GM18861 (cell line): ENCODE measurements at regions not wholly inside any gene's neighbourhood (a gene's known extent, or its start where the extent isn't known, plus 50 kb on each side); places are given as distances from the start of the nearest gene placed in this dataset.
"Not testable (repeated sequence)": the region's sequence is repeated elsewhere in the genome, so short reads cannot be mapped to it uniquely, and the experiment has no call there.

Source experiments
- ATAC-seq: cut with Tn5 transposase; IDR thresholded peaks from one replicate; pipeline ENCODE4 v1.9.1; 2021; ENCODE audit not compliant: unreplicated experiment

DNA sequence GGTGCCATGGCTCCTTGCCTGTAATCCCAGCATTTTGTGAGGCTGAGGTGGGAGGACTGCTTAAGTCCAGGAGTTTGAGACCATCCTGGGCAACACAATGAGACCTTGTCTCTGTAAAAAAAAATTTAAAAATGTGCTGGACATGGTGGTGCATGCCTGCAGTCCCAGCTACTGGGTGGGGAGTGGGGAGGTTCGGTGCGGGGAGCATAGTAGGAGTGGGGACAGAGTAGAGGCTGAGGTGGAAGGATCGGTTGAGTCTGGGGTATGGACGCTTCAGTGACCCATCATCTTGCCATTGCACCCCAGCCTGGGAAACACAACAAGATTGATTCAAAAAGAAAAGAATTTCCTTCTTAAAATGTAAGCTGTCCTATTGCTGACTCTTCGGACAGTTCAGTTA is 1490.0 kb upstream of the GBE1 start:
- ATAC-seq = no peak

DNA sequence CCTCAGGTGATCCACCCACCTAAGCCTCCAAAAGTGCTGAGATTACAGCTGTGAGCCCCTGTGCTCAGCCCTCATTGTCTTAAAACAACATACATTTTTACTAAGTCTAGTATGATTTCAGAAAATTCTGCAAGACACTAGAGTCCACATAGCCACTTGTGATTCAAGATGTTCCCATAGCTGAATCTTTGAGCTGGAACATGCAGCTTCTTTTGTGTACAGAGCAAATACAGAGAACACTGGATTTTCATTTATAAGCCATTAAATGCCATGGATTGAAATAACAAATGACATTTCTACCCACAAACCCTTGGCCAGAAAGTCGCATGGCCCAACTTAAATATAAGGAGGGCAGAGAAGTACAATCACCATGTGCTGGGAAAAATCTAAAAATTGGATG is 1489.2 kb upstream of the GBE1 start:
- ATAC-seq = no peak

DNA sequence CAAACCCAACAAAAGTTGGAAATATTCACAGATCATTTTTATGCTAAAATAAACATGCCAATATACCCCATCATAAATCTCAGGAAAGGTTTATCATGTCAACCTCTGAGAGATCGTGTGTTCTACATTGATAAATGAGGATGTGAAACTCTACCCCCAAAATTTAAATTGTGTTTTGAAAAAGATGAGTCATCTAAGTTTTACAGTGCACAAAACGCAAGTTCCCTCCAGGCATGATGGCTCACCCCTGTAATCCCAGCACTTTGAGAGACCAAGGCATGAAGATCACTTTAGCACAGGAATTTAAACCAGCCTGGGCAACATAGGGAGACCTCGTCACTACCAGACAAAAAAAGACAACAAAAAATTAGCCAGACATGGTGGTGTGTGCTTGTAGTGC is 1487.0 kb upstream of the GBE1 start:
- ATAC-seq = no peak

DNA sequence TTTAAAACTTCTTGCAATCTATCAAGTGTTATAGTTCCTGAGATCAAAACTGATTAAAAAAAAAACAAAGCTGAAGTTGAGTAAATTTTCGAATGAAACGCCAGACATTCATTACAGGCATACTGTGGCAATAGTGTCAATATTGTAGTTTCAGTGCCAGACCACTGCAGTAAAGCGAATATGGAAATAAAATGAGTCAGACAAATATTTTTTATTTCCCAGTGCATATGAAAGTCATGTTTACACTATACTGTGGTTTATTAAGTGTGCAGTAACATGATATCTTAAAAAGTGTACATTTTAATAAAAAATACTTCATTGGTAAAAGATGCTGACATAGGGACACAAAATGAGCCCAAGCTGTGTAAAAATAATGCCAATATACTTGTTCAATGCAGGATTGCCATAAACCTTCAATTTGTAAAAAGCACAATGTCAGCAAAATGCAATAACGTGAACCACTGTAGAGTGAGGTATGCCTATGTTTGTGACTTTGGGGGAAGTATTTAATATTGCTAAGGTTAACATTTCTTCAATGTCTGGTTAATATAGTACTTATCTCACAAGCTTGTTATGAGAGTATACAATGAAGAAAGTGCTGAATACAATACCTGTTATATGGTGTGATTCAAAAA is 1473.9 kb upstream of the GBE1 start:
- ATAC-seq = no peak

DNA sequence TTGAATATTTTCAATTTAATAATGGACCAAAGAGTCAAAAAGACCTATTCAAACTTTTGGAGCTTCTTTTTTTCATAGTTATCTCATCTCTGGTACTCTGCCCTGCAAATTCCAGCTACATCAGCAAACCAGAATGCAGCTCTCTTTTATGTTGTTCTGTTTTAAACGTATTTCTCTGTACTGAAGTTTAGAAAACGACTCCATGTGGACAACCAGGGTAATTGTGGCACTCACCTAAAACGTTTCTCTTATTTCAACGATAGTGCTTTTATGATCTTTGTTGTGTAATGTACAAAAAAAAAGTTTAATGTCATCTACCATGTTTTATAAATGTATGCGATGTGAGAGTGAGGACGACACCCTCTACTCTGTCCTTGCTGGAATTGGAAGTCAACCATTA is 1472.3 kb upstream of the GBE1 start:
- no peak for ATAC-seq

DNA sequence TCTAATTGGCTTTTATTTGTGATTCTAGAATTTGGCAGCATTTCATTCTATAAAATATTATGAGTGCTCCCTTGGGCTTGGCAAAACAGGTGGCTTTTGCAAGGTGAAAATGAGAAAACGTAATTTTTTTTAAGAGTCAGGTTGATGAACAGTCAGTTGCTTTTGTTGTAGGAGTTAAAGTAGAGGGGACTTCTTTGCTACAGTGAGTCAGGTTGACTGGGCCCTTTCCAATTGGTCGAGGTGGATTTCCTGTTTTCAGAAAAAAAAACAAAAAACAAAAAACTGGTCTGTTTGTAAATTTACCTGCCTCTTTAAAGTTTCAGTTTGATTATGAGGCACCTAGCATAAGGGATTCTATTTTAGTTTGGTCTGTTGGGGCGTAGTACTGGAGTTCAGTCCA is 1469.4 kb upstream of the GBE1 start:
- no peak for ATAC-seq

DNA sequence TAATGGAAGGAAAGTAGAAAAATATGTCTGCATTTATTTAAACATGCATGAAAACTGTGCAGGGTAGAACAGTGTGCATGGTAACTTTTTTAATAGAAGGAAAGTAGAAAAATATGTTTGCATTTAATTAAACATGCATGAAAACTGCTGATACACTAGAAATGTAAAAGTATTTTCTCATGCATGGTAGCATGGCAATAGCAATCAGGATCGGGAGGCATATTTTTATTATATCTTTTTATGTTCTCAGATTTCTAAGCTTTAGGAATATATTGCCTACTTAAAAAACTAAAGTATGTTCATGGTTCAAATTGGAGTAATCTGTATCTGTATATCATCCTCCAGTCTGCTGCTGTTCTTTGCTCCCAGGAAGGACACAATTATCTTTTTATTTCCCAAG is 1468.9 kb upstream of the GBE1 start:
- no peak for ATAC-seq

DNA sequence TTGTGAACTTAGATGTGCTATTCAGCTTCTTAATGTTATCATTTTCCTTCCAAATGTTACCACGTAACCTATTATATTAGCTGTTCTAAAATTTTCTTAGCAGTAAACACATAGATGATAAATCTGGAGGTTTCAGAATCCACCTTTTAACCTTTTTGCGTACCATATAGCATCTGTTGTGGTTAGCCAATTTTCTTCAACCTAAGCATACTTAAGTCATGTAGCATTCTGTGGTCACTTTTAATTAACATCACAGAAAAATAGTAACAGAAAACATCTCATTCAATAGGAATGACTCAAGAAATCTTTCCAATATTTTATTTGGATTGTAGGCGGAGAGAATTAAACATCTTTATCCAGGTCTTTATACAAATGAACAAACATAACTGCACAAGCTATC is 1465.3 kb upstream of the GBE1 start:
- no peak for ATAC-seq

DNA sequence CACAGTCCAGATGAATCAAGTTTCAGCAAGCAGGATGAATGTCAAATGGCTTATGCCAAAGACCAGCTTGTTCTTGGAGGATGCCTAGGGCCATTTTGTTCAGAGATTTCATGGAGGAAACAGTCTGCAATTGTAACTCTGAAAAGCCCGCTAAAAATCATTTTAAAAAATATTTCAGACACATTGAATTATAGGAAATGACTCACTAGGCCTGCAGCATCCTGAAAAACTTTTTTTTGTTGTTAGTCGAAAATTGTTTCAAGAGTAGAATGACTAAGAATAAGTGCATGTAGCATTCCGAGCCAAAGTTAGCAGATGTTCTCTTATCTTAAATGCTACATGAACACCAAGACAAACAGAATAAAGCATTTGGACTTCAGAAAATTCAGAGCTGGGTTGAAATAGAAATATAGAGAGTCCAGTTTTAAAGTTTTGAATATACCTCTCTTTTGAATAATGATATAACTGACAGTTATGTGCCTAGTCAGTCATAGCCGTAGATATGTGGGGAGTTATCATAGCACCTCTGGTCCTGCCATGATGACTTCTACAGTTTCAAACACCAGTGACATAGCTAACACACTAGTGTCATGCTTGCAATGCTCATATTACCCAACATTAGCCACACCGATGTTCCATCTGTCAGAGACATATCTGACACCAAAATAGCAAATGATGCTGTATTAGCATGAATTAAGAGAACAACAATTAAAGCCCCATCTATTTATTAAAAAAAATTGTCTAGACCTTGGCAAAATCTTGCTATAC is 1462.8 kb upstream of the GBE1 start:
- ATAC-seq = no peak

DNA sequence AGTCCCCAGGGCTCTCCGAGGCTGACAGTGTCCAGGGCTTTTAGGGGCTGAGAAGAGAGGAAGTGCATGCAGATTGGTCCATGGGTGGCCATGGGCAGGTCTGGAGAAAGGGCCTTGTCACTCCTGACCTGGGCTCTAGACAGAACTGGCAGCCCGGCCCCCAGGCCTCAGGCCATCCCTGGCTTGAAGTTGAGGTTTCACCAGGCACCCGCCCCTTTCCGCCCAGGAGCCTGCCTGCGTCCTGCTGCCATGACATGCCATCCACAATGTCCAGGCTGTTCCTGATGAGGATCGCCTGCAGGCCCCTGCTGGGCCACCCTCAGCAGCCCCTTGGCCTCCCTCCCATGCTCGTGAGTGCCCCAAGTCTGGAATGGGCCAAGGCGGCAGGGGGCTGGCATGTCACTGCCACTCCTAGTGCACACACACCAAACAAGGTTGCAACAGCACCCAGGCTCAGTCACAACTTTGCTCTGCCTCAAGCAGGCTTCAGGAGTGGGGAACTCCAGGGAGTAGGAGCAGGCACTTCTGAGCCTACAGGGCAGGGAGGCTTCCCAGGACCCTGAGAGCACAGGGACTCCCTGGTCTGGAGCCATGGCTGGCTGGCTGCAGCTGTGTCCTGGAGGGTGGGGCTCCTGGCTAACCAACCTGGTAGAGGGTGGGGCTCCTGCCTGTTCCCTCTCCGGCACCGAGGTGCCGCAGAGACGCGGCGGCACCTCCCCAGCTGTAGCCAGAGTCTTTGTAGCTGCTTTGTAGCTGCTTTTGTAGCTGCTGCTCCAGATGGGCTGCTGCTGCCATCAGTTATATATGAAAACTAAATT is 1457.1 kb upstream of the GBE1 start:
- ATAC-seq = no peak

DNA sequence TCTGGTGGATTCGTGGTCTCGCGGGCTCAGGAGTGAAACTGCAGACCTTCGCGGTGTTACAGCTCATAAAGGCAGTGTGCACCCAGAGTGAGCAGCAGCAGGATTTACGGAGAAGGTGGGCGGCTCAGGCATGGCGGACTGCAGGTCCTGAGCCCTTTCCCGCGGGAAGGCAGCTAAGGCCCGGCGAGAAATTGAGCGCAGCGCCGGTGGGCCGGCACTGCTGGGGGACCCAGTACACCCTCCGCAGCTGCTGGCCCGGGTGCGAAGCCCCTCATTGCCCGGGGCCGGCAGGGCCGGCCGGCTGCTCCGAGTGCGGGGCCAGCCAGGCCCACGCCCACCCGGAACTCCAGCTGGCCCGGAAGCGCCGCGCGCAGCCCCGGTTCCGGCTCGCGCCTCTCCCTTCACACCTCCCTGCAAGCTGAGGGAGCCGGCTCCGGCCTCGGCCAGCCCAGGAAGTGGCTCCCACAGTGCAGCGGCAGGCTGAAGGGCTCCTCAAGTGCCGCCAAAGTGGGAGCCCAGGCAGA is 1456.2 kb upstream of the GBE1 start:
- not testable (repeated sequence) for ATAC-seq

DNA sequence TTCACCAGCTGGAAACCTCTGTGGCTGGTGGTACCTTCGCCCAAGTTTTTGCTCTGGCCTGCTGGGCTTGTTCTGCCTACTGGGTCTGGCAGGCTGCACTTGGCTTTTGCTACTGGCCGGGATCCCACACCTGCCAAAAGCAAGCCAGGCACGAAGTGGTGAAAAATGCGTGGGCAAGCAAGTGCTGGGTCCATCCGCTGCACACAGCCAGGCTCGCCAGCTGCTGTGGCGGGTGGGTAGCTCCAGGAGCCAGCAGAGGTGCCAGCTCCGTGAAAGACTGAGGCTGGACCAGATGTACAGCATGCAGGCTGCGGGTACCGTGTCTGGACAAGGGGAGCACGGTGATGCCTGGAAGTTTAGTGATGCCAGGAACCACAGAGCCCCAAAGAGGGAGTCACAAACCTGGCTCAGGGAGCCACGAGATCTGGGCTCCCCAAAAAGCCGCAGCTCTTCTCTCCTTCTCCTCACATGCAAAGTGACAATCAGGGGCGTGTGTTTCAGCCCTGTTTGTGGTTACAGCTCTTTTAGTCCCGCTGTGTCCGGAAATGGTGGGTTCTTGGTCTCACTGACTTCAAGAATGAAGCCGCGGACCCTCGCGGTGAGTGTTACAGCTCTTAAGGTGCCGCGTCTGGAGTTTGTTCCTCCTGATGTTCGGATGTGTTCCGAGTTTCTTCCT is 1455.6 kb upstream of the GBE1 start:
- no peak for ATAC-seq

DNA sequence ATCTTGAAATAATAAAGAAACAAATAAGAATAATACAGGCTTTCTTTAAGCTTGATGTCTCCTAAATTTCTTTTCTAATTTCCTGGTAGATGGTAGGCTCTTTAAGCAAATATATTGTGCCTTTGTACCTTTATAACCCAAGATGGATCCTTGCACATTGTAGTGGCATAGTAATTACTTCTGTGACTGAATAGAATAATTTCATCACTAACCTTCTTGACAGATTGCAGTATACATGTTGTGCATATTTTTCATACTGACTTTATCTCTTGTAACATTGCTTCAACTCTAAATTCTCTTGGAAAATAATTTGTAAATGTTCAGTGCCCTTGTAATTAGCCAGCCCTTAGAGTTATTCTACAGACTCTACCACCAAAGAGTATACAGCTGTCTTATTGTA is 1433.8 kb upstream of the GBE1 start:
- ATAC-seq = no peak

DNA sequence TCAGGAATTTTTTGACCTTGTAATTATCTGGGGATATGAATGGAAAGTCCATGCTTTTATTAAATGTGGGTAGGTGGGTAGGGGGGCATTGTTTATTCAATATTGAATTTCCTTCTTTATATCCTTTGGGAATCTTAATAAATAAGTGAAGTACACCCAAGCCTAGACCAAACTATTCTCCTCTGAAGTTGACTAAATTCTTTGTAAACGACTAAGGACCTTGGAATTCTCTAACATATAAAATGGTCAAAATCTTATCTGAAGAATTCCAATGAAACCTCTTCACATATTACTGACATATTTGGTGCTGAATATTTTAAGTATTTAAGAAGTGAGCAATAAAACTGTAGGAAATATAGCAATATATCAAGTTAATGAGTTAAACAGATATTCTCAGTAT is 1432.1 kb upstream of the GBE1 start:
- ATAC-seq = no peak

DNA sequence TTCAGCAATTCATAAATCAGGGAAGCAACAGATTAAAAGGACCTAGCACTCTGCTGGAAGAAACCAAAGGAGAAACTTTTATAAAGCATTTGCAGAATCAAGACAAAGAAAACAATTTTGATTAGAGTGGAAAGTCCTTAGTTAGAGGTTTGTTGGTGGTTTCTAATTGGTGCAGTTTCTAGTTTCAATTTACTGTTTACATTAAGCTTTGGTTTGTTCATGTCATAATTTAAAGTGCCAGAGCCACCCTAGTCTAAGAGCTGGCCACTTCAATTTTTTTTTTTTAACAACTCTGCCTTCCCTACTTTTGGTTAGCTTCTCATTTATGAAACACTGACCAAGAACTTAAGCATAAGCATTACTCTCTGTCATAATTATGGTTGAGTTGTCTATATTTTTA is 1428.2 kb upstream of the GBE1 start:
- no peak for ATAC-seq

DNA sequence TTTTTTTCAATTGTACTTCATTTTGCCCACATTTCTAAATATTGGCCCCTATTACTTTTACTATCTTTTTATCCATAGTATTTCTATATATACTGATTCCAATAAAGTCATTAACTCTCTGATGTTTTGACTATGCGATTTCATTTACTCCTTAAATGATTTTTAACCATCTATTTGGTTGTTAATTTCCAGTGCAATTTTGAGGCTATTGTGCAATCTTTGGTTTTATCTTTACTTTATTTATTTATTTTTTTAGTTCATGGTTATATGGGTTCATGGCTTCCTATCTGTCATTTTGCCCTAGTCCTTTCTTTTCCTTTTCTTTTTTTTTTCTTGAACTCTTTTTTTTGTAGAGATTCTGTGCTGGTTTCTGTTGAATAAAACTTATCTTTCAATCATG is 1408.0 kb upstream of the GBE1 start:
- ATAC-seq = no peak

DNA sequence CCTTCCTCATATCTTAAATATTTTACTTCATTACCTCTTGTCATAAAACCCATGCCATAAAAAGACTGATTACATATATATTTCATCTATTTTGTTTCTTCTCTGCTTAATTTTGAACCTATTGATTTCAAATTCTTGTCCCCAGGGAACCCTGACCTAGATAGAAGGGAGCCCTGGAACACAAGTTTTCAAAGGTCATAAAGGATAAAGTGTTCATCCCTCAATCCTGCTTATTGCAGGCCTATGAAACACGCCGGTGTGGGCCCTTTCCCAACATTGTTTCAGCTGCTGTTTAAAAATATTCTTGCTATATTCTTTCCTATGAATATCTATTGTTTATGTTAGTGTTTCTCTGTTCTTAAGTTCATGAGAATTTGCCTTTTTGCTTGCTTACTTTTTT is 1389.5 kb upstream of the GBE1 start:
- no peak for ATAC-seq

DNA sequence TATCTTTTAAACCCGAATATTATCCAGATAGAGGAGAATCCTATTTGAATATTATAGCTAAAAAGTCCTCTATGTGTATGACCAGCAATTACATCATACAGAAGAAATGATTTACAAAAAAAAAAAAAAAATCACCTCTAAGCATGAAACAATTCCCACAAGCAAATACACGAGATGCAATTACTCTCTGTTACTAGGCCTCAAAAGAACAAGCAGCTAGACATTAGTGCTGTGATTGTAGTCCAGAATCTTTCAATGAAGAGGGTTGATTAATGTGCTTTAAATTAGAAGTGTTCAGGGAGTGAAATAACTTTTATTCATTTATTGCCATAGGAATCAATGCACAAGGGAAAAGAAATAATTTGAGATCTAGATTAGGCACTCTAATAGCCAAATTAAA is 1379.5 kb upstream of the GBE1 start:
- ATAC-seq = no peak

DNA sequence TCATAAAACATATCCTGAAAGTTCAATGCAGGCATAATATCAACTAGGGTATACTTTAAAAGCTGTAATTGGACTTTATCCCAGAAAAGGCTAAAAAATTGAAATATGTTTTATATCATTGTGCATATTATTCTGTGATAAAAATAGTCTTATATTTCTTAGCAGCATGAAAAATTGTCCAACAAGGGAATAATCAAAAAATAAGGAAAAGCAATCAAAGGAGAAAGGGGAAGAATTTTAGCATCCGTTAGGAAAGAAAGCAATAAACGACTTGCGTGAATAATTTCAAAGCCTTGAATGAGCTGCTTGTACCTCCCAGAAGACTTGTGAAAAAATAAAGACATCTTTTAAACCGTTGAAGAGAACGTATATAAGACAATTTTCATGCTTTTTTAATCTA is 1369.8 kb upstream of the GBE1 start:
- no peak for ATAC-seq

DNA sequence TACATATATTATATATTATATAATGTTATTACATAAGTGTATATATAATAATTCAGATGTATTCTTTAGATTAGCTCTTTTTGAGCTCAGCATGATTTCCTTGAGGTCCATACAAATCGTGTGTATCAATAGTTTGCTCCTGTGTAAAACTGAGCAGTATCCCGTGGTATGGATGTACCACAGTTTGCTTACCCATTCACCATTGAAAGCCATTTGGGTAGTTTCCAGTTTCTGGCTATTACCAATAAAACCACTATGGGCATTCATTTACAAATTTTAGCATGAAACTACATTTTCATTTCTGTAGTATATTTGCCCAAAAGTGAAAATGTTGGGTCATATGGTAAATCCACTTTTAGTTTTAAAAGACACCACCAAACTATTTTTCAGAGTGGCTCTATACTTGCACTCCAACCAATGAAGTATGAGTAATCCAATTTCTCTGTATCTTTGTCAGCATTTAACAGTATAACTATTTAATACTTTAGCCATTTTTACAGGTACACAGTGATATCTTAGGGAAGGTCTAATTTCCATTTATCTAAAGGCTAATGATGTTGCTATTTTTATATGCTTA is 1361.4 kb upstream of the GBE1 start:
- ATAC-seq = no peak

DNA sequence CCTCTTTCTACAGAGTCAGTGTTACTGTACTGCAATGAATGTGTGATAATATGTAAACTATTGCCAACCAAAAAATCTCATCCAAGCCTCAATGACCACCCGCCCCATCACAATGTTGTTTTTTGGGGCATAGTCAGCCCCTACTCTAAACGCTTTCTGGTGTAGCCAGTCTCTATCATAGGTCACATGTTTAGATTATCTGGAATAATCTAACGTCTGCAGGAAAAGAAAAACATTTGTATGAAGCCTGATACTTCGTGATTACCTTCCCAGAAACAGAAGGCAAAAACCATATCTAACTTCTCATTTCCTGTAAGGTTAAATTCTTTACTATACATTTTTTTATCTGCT is 1331.8 kb upstream of the GBE1 start:
- no peak for ATAC-seq
